Common myeloid progenitor, CD34-positive (primary cell): ENCODE measurements at regions not wholly inside any gene's neighbourhood (a gene's known extent, or its start where the extent isn't known, plus 50 kb on each side); places are given as distances from the start of the nearest gene placed in this dataset.
"Not testable (repeated sequence)": the region's sequence is repeated elsewhere in the genome, so short reads cannot be mapped to it uniquely, and the experiment has no call there.

Source experiments
- CTCF ChIA-PET: fragments of 350-600 bp; sonication (Branson Sonifier 250); formaldehyde crosslinking; loops from one replicate; lab custom pipeline; 2021; ENCODE audit warnings: antibody characterized with exemption; lab: Charles Lee
- POLR2A ChIA-PET: fragments of 350-600 bp; sonication (Branson Sonifier 250); formaldehyde crosslinking; loops from one replicate; lab custom pipeline; 2021; ENCODE audit warnings: antibody characterized with exemption; lab: Charles Lee
- DNase-seq, 3 donors: peaks; one replicate each; pipeline versions ENCODE4 v3.0.0 to v3.0.0-alpha.2; 2013
- H3K27ac ChIP-seq, 2 experiments: 1 replicate in 1 of 2; 2 replicates in 1 of 2; pipeline ENCODE4 v1.7.0; 2013; ENCODE audit warnings: inconsistent platforms in 2 of 2, low read length in 2 of 2, mild to moderate bottlenecking in 2 of 2, low read depth in 1 of 2, moderate library complexity in 1 of 2; ENCODE audit not compliant: severe bottlenecking in 2 of 2, insufficient read depth in 1 of 2, poor library complexity in 1 of 2
- H3K27me3 ChIP-seq, 5 experiments: replicated peaks in 2 of 5; 1 replicate in 3 of 5; 2 replicates in 2 of 5; pipeline versions ENCODE4 v1.6.1 to v1.7.0; 2013; ENCODE audit warnings: low read length in 4 of 5, mild to moderate bottlenecking in 2 of 5, moderate library complexity in 2 of 5, inconsistent platforms in 1 of 5; ENCODE audit not compliant: insufficient read depth in 5 of 5, control insufficient read depth in 4 of 5
- H3K36me3 ChIP-seq, 4 experiments: 1 replicate in 2 of 4; 2 replicates in 2 of 4; pipeline versions ENCODE4 v1.6.1 to v1.7.0; 2013; ENCODE audit warnings: low read length in 3 of 4, control low read depth in 1 of 4, mild to moderate bottlenecking in 1 of 4; ENCODE audit not compliant: control insufficient read depth in 4 of 4, insufficient read depth in 4 of 4
- H3K4me1 ChIP-seq, 4 experiments: 1 replicate in 3 of 4; 2 replicates in 1 of 4; pipeline versions ENCODE4 v1.6.1 to v1.7.1; 2013; ENCODE audit warnings: low read length in 3 of 4, mild to moderate bottlenecking in 3 of 4, control low read depth in 1 of 4, inconsistent platforms in 1 of 4, moderate library complexity in 1 of 4; ENCODE audit not compliant: control insufficient read depth in 4 of 4, insufficient read depth in 4 of 4; ENCODE audit errors: control extremely low read depth in 1 of 4
- H3K4me3 ChIP-seq, 7 experiments: 1 replicate in 4 of 7; 2 replicates in 3 of 7; pipeline versions ENCODE4 v1.5.1 to v1.7.0; 2013; ENCODE audit warnings: mild to moderate bottlenecking in 7 of 7, low read length in 6 of 7, moderate library complexity in 6 of 7, inconsistent platforms in 2 of 7, low read depth in 2 of 7, control low read depth in 1 of 7; ENCODE audit not compliant: insufficient read depth in 4 of 7, control insufficient read depth in 1 of 7; ENCODE audit errors: extremely low read depth in 1 of 7
- H3K9me3 ChIP-seq, 5 experiments: 1 replicate in 4 of 5; 2 replicates in 1 of 5; pipeline versions ENCODE4 v1.6.1 to v1.7.1; 2013; ENCODE audit warnings: low read length in 4 of 5, mild to moderate bottlenecking in 2 of 5, inconsistent platforms in 1 of 5, low read depth in 1 of 5, moderate library complexity in 1 of 5; ENCODE audit not compliant: control insufficient read depth in 4 of 5, insufficient read depth in 2 of 5; ENCODE audit errors: control extremely low read depth in 1 of 5
- WGBS: methylation state at CpG from one replicate; pipeline ENCODE4 v1.1.5; 2013; ENCODE audit not compliant: insufficient coverage; 5-methylcytosine and 5-hydroxymethylcytosine counted together

GRCh38 chr2:18949871-18950270, 360.5 kb upstream of the NT5C1B start:
- no peak for DNase-seq
- no peaks in the 10 kb centered on the region for H3K36me3 ChIP-seq

GRCh38 chr2:18940184-18940583, 350.8 kb upstream of the NT5C1B start:
- WGBS, result no CpG with 5 or more reads among the region's 2 CpGs
- POLR2A ChIA-PET, result no interaction called here
- CTCF ChIA-PET, result interaction anchor here (1.2 kb wide), 1 partner anchor 10 kb away, joined by 3 read pairs; no protein-coding TSS in a partner anchor
- Histone ChIP-seq H3K27me3 (no peaks in the 10 kb centered on the region), H3K9me3 (peaks cover 0 to 2% (median 0%) of the 10 kb centered on the region in 5 experiments), H3K4me3 (no peak overlapping the region), H3K27ac (no peak overlapping the region), H3K4me1 (no peaks in the 10 kb centered on the region), H3K36me3 (no peaks in the 10 kb centered on the region)
- no peak for DNase-seq

More at GRCh38 chr2:18949871-18950270, 360.5 kb upstream of the NT5C1B start:
- H3K27ac ChIP-seq, result no peak overlapping the region
- no peaks in the 10 kb centered on the region for H3K27me3 ChIP-seq
- no peaks in the 10 kb centered on the region for H3K9me3 ChIP-seq
- WGBS, result 100% methylated on average over 2 of the region's 4 CpGs
- CTCF ChIA-PET, result no interaction called here
- POLR2A ChIA-PET, result no interaction called here
- no peak overlapping the region for H3K4me3 ChIP-seq
- no peaks in the 10 kb centered on the region for H3K4me1 ChIP-seq

GRCh38 chr2:18939740-18940139, 350.4 kb upstream of the NT5C1B start:
- CTCF ChIA-PET, result interaction anchor here (1.2 kb wide), 1 partner anchor 9 kb away, joined by 3 read pairs; no protein-coding TSS in a partner anchor
- WGBS, result no CpG with 5 or more reads among the region's 5 CpGs

GRCh38 chr2:18934886-18935285, 345.5 kb upstream of the NT5C1B start:
- CTCF ChIA-PET, result no interaction called here
- H3K27ac ChIP-seq, result no peak overlapping the region
- DNase-seq, result no peak
- no peak overlapping the region for H3K4me3 ChIP-seq
- WGBS, result no CpG with 5 or more reads among the region's 1 CpG
- no peaks in the 10 kb centered on the region for H3K27me3 ChIP-seq
- POLR2A ChIA-PET, result no interaction called here
- no peaks in the 10 kb centered on the region for H3K36me3 ChIP-seq
- H3K4me1 ChIP-seq, result no peaks in the 10 kb centered on the region
- H3K9me3 ChIP-seq, result peaks cover 0 to 2% (median 0%) of the 10 kb centered on the region in 5 experiments

More at GRCh38 chr2:18939740-18940139, 350.4 kb upstream of the NT5C1B start:
- H3K27ac ChIP-seq, H3K4me1 ChIP-seq, POLR2A ChIA-PET, H3K36me3 ChIP-seq, H3K4me3 ChIP-seq, DNase-seq, H3K9me3 ChIP-seq, H3K27me3 ChIP-seq: not testable (repeated sequence)

GRCh38 chr2:18932853-18933252, 343.5 kb upstream of the NT5C1B start:
- H3K27ac ChIP-seq, result no peak overlapping the region
- H3K36me3 ChIP-seq, result no peaks in the 10 kb centered on the region
- 89% methylated on average over 4 of the region's 4 CpGs for WGBS
- DNase-seq, result no peak
- H3K9me3 ChIP-seq, result peaks cover 0 to 2% (median 0%) of the 10 kb centered on the region in 5 experiments
- H3K4me3 ChIP-seq, result no peak overlapping the region
- H3K27me3 ChIP-seq, result no peaks in the 10 kb centered on the region
- ChIA-PET CTCF (no interaction called here), POLR2A (no interaction called here)
- H3K4me1 ChIP-seq, result no peaks in the 10 kb centered on the region

GRCh38 chr2:18930971-18931370, 341.6 kb upstream of the NT5C1B start:
- CTCF ChIA-PET, result interaction anchor here (0.7 kb wide), 1 partner anchor 9 kb away, joined by 3 read pairs; no protein-coding TSS in a partner anchor
- H3K27me3 ChIP-seq, result no peaks in the 10 kb centered on the region
- no peak overlapping the region for H3K4me3 ChIP-seq
- no peaks in the 10 kb centered on the region for H3K4me1 ChIP-seq
- 96% methylated on average over 5 of the region's 6 CpGs for WGBS
- H3K27ac ChIP-seq, result no peak overlapping the region
- peaks cover 0 to 2% (median 0%) of the 10 kb centered on the region in 5 experiments for H3K9me3 ChIP-seq
- POLR2A ChIA-PET, result no interaction called here
- H3K36me3 ChIP-seq, result no peaks in the 10 kb centered on the region
- no peak for DNase-seq

GRCh38 chr2:18927525-18928232, 338.3 kb upstream of the NT5C1B start:
- no peak overlapping the region for H3K4me3 ChIP-seq
- no peaks in the 10 kb centered on the region for H3K9me3 ChIP-seq
- ChIA-PET POLR2A (no interaction called here), CTCF (no interaction called here)
- DNase-seq, result no peak
- H3K4me1 ChIP-seq, result no peaks in the 10 kb centered on the region
- WGBS, result 88% methylated on average over 1 of the region's 3 CpGs
- H3K36me3 ChIP-seq, result no peaks in the 10 kb centered on the region
- no peaks in the 10 kb centered on the region for H3K27me3 ChIP-seq
- H3K27ac ChIP-seq, result no peak overlapping the region
